GM12891 (cell line): ENCODE measurements at regions not wholly inside any gene's neighbourhood (a gene's known extent, or its start where the extent isn't known, plus 50 kb on each side); places are given as distances from the start of the nearest gene placed in this dataset.

ENCODE experiments used
- POLR2A ChIP-seq: IDR thresholded peaks from 2 replicates; pipeline ENCODE4 v1.6.1; 2011; ENCODE audit warnings: low read depth, low read length, control low read depth
- POLR2AphosphoS5 ChIP-seq: IDR thresholded peaks from 2 replicates; pipeline ENCODE4 v1.6.1; 2011; ENCODE audit warnings: low read depth, low read length, control low read depth
- SPI1 ChIP-seq: IDR thresholded peaks from 2 replicates; pipeline ENCODE4 v1.6.1; 2011; ENCODE audit warnings: low read depth, low read length, control low read depth

DNA sequence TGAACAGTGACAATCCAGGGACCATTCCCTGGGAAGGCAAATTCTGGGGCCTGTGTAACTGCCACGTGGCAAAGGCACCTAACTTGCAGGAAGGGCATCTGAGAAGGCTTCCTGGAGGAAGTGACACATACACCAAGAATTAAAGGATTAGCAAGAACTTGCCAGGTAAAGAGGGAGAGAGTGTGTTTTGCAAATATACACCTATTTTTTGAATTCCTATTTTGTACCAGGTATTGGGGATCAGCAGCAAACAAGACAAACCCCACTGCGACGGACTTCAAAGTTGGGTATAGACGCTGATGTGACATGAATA is 206.5 kb upstream of the ZMIZ1 start:
- TF ChIP-seq POLR2AphosphoS5: no peak
- TF ChIP-seq SPI1: no peak
- no peak for TF ChIP-seq POLR2A
